ENCODE measurements at regions not wholly inside any gene's neighbourhood (a gene's known extent, or its start where the extent isn't known, plus 50 kb on each side); places are given as distances from the start of the nearest gene placed in this dataset.

GRCh38 chr5:91645347-91645746, 262.2 kb upstream of the ARRDC3 start:
- Histone ChIP-seq H3K79me2 (ENCODE audit: insufficient read depth, low read depth, low read length) (no peaks in the 10 kb centered on the region), H3K4me2 (ENCODE audit: low read length) (no peak overlapping the region), H4K20me1 (ENCODE audit: insufficient read depth, low read length) (no peaks in the 10 kb centered on the region), H3K9me2 (ENCODE audit: insufficient read depth, low read length) (no peaks in the 10 kb centered on the region), H3K4me3 (ENCODE audit: low read depth, low read length, poor library complexity, severe bottlenecking) (no peak overlapping the region), H2AFZ (ENCODE audit: low read length) (no peak overlapping the region), H3K36me3 (ENCODE audit: insufficient read depth, low read length) (no peaks in the 10 kb centered on the region), H3K4me1 (ENCODE audit: insufficient read depth, low read length, poor library complexity, severe bottlenecking) (no peaks in the 10 kb centered on the region), H3K9me3 (ENCODE audit: low read length) (no peaks in the 10 kb centered on the region), H3K27ac (ENCODE audit: low read depth, low read length, poor library complexity, severe bottlenecking) (no peak overlapping the region)
- CTCF ChIA-PET (ENCODE audit: unreplicated experiment): no interaction called here
- intact Hi-C loops (cut with micrococcal nuclease; ENCODE audit: unreplicated experiment): no loop called here
- TF ChIP-seq CTCF (conservative IDR thresholded peaks at IDR 0.05; ENCODE audit: low read length) (no peak), EZH2phosphoT487 (IDR thresholded peaks at IDR 0.05; ENCODE audit: borderline replicate concordance, low read depth, low read length) (no peak)
- no peak for DNase-seq (ENCODE audit: low spot score)
- POLR2A ChIA-PET: no interaction called here
- BruUV-seq (replicated peaks): no TSS peak

GRCh38 chr5:91643797-91644196, 260.7 kb upstream of the ARRDC3 start:
- BruUV-seq (replicated peaks): no TSS peak
- ChIA-PET POLR2A (interaction anchor here (0.6 kb wide), 2 partner anchors 20 to 830 kb away, joined by 3 read pairs; no protein-coding TSS in a partner anchor), CTCF (ENCODE audit: unreplicated experiment) (no interaction called here)
- no peak for DNase-seq (ENCODE audit: low spot score)
- no peaks in the 10 kb centered on the region for H3K79me2 ChIP-seq (ENCODE audit: insufficient read depth, low read depth, low read length)
- intact Hi-C loops (cut with micrococcal nuclease; ENCODE audit: unreplicated experiment): loop anchor here (5.0 kb wide), 1 partner anchor 146 kb away; no protein-coding TSS in a partner anchor
- no peaks in the 10 kb centered on the region for H3K4me1 ChIP-seq (ENCODE audit: insufficient read depth, low read length, poor library complexity, severe bottlenecking)
- H4K20me1 ChIP-seq (ENCODE audit: insufficient read depth, low read length): no peaks in the 10 kb centered on the region
- no peak overlapping the region for H3K27ac ChIP-seq (ENCODE audit: low read depth, low read length, poor library complexity, severe bottlenecking)
- H3K4me2 ChIP-seq (ENCODE audit: low read length): no peak overlapping the region
- H3K9me2 ChIP-seq (ENCODE audit: insufficient read depth, low read length): no peaks in the 10 kb centered on the region
- TF ChIP-seq EZH2phosphoT487 (IDR thresholded peaks at IDR 0.05; ENCODE audit: borderline replicate concordance, low read depth, low read length) (no peak), CTCF (conservative IDR thresholded peaks at IDR 0.05; ENCODE audit: low read length) (no peak)
- no peaks in the 10 kb centered on the region for H3K9me3 ChIP-seq (ENCODE audit: low read length)
- H2AFZ ChIP-seq (ENCODE audit: low read length): no peak overlapping the region
- H3K4me3 ChIP-seq (ENCODE audit: low read depth, low read length, poor library complexity, severe bottlenecking): no peak overlapping the region
- no peaks in the 10 kb centered on the region for H3K36me3 ChIP-seq (ENCODE audit: insufficient read depth, low read length)

- H3K27ac ChIP-seq (ENCODE audit: low read depth, low read length, poor library complexity, severe bottlenecking): no peak overlapping the region
- CTCF ChIA-PET (ENCODE audit: unreplicated experiment): interaction anchor here (0.7 kb wide), 1 partner anchor 16 kb away, joined by 3 read pairs; no protein-coding TSS in a partner anchor
- no peak overlapping the region for H3K4me3 ChIP-seq (ENCODE audit: low read depth, low read length, poor library complexity, severe bottlenecking)
- POLR2A ChIA-PET: interaction anchor here (0.6 to 1.7 kb wide), 5 partner anchors 9 to 64 kb away, joined by 3 to 6 read pairs (median 3); no protein-coding TSS in a partner anchor
- TF ChIP-seq EZH2phosphoT487 (IDR thresholded peaks at IDR 0.05; ENCODE audit: borderline replicate concordance, low read depth, low read length): no peak
- TF ChIP-seq CTCF (conservative IDR thresholded peaks at IDR 0.05; ENCODE audit: low read length): no peak
- no peaks in the 10 kb centered on the region for H3K4me1 ChIP-seq (ENCODE audit: insufficient read depth, low read length, poor library complexity, severe bottlenecking)
- H2AFZ ChIP-seq (ENCODE audit: low read length): no peak overlapping the region
- no peak for DNase-seq (ENCODE audit: low spot score)
- no peaks in the 10 kb centered on the region for H4K20me1 ChIP-seq (ENCODE audit: insufficient read depth, low read length)
- no peaks in the 10 kb centered on the region for H3K9me3 ChIP-seq (ENCODE audit: low read length)
- H3K79me2 ChIP-seq (ENCODE audit: insufficient read depth, low read depth, low read length): no peaks in the 10 kb centered on the region
- no TSS peak for BruUV-seq (replicated peaks)
- intact Hi-C loops (cut with micrococcal nuclease; ENCODE audit: unreplicated experiment): loop anchor here (5.0 kb wide), 1 partner anchor 145 kb away; no protein-coding TSS in a partner anchor
- H3K36me3 ChIP-seq (ENCODE audit: insufficient read depth, low read length): no peaks in the 10 kb centered on the region
- no peaks in the 10 kb centered on the region for H3K9me2 ChIP-seq (ENCODE audit: insufficient read depth, low read length)
- no peak overlapping the region for H3K4me2 ChIP-seq (ENCODE audit: low read length)
Observed at GRCh38 chr5:91642581-91642980, 259.5 kb upstream of the ARRDC3 start.

Measured in OCI-LY7 (cell line).